Esophagus mucosa (tissue), 1 donor: ENCODE measurements at regions not wholly inside any gene's neighbourhood (a gene's known extent, or its start where the extent isn't known, plus 50 kb on each side); places are given as distances from the start of the nearest gene placed in this dataset.
A peak's percentile ranks its signal among the peaks of the same experiment; 100 is the strongest.

Experiments
- ATAC-seq: fragments of 200-7000 bp; cut with Tn5 transposase; one replicate; pipeline ENCODE4 v1.9.1; 2020
- donor health status: DM: yes; HTN: yes; CAD: no.

DNA sequence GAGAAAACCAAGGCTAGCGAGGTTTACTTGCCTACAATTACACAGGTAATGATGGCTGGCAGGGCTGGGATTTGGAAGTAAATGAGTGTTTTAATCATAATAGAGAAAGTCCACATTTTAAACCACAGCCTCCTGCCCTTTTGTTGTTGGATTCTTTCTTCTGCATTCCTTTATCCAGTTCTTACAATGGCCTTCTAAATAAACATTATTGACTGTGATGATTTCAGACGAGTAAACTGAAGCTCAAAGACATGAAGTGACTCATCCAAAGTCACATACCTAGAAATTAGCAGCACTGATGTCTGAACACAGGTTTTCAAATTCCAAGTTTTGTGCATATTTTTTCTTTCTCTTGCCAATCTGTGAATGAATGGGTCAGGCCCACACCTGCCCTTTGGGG is 51.2 kb upstream of the C1QTNF7 start:
- peak; percentile 31 for ATAC-seq
